ENCODE measurements at regions not wholly inside any gene's neighbourhood (a gene's known extent, or its start where the extent isn't known, plus 50 kb on each side); places are given as distances from the start of the nearest gene placed in this dataset.

GRCh38 chrX:33465137-33465536 lies 253.8 kb upstream of the DMD start:
- Histone ChIP-seq H3K36me3 (ENCODE audit: control insufficient read depth in 2 of 2, insufficient read depth in 2 of 2, low read length in 1 of 2) (no peaks in the 10 kb centered on the region), H3K4me3 (ENCODE audit: low read depth in 1 of 2, low read length in 2 of 2) (no peak overlapping the region), H3K27ac (ENCODE audit: low read depth in 2 of 2, low read length in 1 of 2) (no peak overlapping the region), H3K27me3 (ENCODE audit: control insufficient read depth in 1 of 2, insufficient read depth in 2 of 2, low read length in 2 of 2) (no peaks in the 10 kb centered on the region), H3K9me3 (ENCODE audit: control insufficient read depth in 2 of 2, insufficient read depth in 1 of 2, low read depth in 1 of 2, low read length in 1 of 2) (no peaks in the 10 kb centered on the region), H3K4me1 (ENCODE audit: control insufficient read depth in 2 of 2, insufficient read depth in 2 of 2, low read length in 1 of 2) (no peaks in the 10 kb centered on the region)

- Histone ChIP-seq H3K4me3 (ENCODE audit: low read depth in 1 of 2, low read length in 2 of 2) (no peak overlapping the region), H3K4me1 (ENCODE audit: control insufficient read depth in 2 of 2, insufficient read depth in 2 of 2, low read length in 1 of 2) (no peaks in the 10 kb centered on the region), H3K9me3 (ENCODE audit: control insufficient read depth in 2 of 2, insufficient read depth in 1 of 2, low read depth in 1 of 2, low read length in 1 of 2) (no peaks in the 10 kb centered on the region), H3K27ac (ENCODE audit: low read depth in 2 of 2, low read length in 1 of 2) (no peak overlapping the region), H3K27me3 (ENCODE audit: control insufficient read depth in 1 of 2, insufficient read depth in 2 of 2, low read length in 2 of 2) (no peaks in the 10 kb centered on the region), H3K36me3 (ENCODE audit: control insufficient read depth in 2 of 2, insufficient read depth in 2 of 2, low read length in 1 of 2) (no peaks in the 10 kb centered on the region)
- 82 to 88% methylated on average over 2 of the region's 2 CpGs for WGBS, 2 donors
Measured at GRCh38 chrX:33457102-33457501, 245.8 kb upstream of the DMD start.

GRCh38 chrX:33447285-33447684 lies 235.9 kb upstream of the DMD start:
- Histone ChIP-seq H3K27me3 (ENCODE audit: control insufficient read depth in 1 of 2, insufficient read depth in 2 of 2, low read length in 2 of 2) (no peaks in the 10 kb centered on the region), H3K4me3 (ENCODE audit: low read depth in 1 of 2, low read length in 2 of 2) (no peak overlapping the region), H3K9me3 (ENCODE audit: control insufficient read depth in 2 of 2, insufficient read depth in 1 of 2, low read depth in 1 of 2, low read length in 1 of 2) (no peaks in the 10 kb centered on the region), H3K4me1 (ENCODE audit: control insufficient read depth in 2 of 2, insufficient read depth in 2 of 2, low read length in 1 of 2) (no peaks in the 10 kb centered on the region), H3K27ac (ENCODE audit: low read depth in 2 of 2, low read length in 1 of 2) (no peak overlapping the region), H3K36me3 (ENCODE audit: control insufficient read depth in 2 of 2, insufficient read depth in 2 of 2, low read length in 1 of 2) (no peaks in the 10 kb centered on the region)
- 72 to 73% methylated on average over 3 of the region's 3 CpGs for WGBS, 2 donors

GRCh38 chrX:33434256-33435092 lies 223.1 kb upstream of the DMD start:
- 30 to 31% methylated on average over 11 of the region's 11 CpGs for WGBS, 2 donors
- Histone ChIP-seq H3K4me3 (ENCODE audit: low read depth in 1 of 2, low read length in 2 of 2) (no peak overlapping the region), H3K4me1 (ENCODE audit: control insufficient read depth in 2 of 2, insufficient read depth in 2 of 2, low read length in 1 of 2) (no peaks in the 10 kb centered on the region), H3K27ac (ENCODE audit: low read depth in 2 of 2, low read length in 1 of 2) (no peak overlapping the region), H3K9me3 (ENCODE audit: control insufficient read depth in 2 of 2, insufficient read depth in 1 of 2, low read depth in 1 of 2, low read length in 1 of 2) (no peaks in the 10 kb centered on the region), H3K27me3 (ENCODE audit: control insufficient read depth in 1 of 2, insufficient read depth in 2 of 2, low read length in 2 of 2) (no peaks in the 10 kb centered on the region), H3K36me3 (ENCODE audit: control insufficient read depth in 2 of 2, insufficient read depth in 2 of 2, low read length in 1 of 2) (no peaks in the 10 kb centered on the region)

- Histone ChIP-seq H3K27ac (ENCODE audit: low read depth in 2 of 2, low read length in 1 of 2) (no peak overlapping the region), H3K4me3 (ENCODE audit: low read depth in 1 of 2, low read length in 2 of 2) (no peak overlapping the region), H3K27me3 (ENCODE audit: control insufficient read depth in 1 of 2, insufficient read depth in 2 of 2, low read length in 2 of 2) (no peaks in the 10 kb centered on the region), H3K9me3 (ENCODE audit: control insufficient read depth in 2 of 2, insufficient read depth in 1 of 2, low read depth in 1 of 2, low read length in 1 of 2) (no peaks in the 10 kb centered on the region), H3K36me3 (ENCODE audit: control insufficient read depth in 2 of 2, insufficient read depth in 2 of 2, low read length in 1 of 2) (no peaks in the 10 kb centered on the region), H3K4me1 (ENCODE audit: control insufficient read depth in 2 of 2, insufficient read depth in 2 of 2, low read length in 1 of 2) (no peaks in the 10 kb centered on the region)
- 70 to 79% methylated on average over 3 of the region's 3 CpGs for WGBS, 2 donors
Measured at GRCh38 chrX:33416273-33416805, 205.0 kb upstream of the DMD start.

- H3K27ac ChIP-seq (ENCODE audit: low read depth in 2 of 2, low read length in 1 of 2) = no peak overlapping the region
- H3K36me3 ChIP-seq (ENCODE audit: control insufficient read depth in 2 of 2, insufficient read depth in 2 of 2, low read length in 1 of 2) = no peaks in the 10 kb centered on the region
- H3K27me3 ChIP-seq (ENCODE audit: control insufficient read depth in 1 of 2, insufficient read depth in 2 of 2, low read length in 2 of 2) = no peaks in the 10 kb centered on the region
- no peaks in the 10 kb centered on the region for H3K4me1 ChIP-seq (ENCODE audit: control insufficient read depth in 2 of 2, insufficient read depth in 2 of 2, low read length in 1 of 2)
- H3K9me3 ChIP-seq (ENCODE audit: control insufficient read depth in 2 of 2, insufficient read depth in 1 of 2, low read depth in 1 of 2, low read length in 1 of 2) = no peaks in the 10 kb centered on the region
- no peak overlapping the region for H3K4me3 ChIP-seq (ENCODE audit: low read depth in 1 of 2, low read length in 2 of 2)
- 66 to 67% methylated on average over 6 of the region's 6 CpGs for WGBS, 2 donors
Measured at GRCh38 chrX:33415459-33415858, 204.1 kb upstream of the DMD start.

- no peak overlapping the region for H3K27ac ChIP-seq (ENCODE audit: low read depth in 2 of 2, low read length in 1 of 2)
- no peaks in the 10 kb centered on the region for H3K36me3 ChIP-seq (ENCODE audit: control insufficient read depth in 2 of 2, insufficient read depth in 2 of 2, low read length in 1 of 2)
- H3K4me1 ChIP-seq (ENCODE audit: control insufficient read depth in 2 of 2, insufficient read depth in 2 of 2, low read length in 1 of 2) = no peaks in the 10 kb centered on the region
- H3K27me3 ChIP-seq (ENCODE audit: control insufficient read depth in 1 of 2, insufficient read depth in 2 of 2, low read length in 2 of 2) = no peaks in the 10 kb centered on the region
- no peak overlapping the region for H3K4me3 ChIP-seq (ENCODE audit: low read depth in 1 of 2, low read length in 2 of 2)
- H3K9me3 ChIP-seq (ENCODE audit: control insufficient read depth in 2 of 2, insufficient read depth in 1 of 2, low read depth in 1 of 2, low read length in 1 of 2) = no peaks in the 10 kb centered on the region
- WGBS, 2 donors = 67 to 71% methylated on average over 2 of the region's 2 CpGs
Measured at GRCh38 chrX:33385546-33385945, 174.2 kb upstream of the DMD start.

- H3K4me3 ChIP-seq (ENCODE audit: low read depth in 1 of 2, low read length in 2 of 2) = no peak overlapping the region
- H3K27me3 ChIP-seq (ENCODE audit: control insufficient read depth in 1 of 2, insufficient read depth in 2 of 2, low read length in 2 of 2) = no peaks in the 10 kb centered on the region
- no peaks in the 10 kb centered on the region for H3K9me3 ChIP-seq (ENCODE audit: control insufficient read depth in 2 of 2, insufficient read depth in 1 of 2, low read depth in 1 of 2, low read length in 1 of 2)
- H3K4me1 ChIP-seq (ENCODE audit: control insufficient read depth in 2 of 2, insufficient read depth in 2 of 2, low read length in 1 of 2) = no peaks in the 10 kb centered on the region
- H3K36me3 ChIP-seq (ENCODE audit: control insufficient read depth in 2 of 2, insufficient read depth in 2 of 2, low read length in 1 of 2) = no peaks in the 10 kb centered on the region
- H3K27ac ChIP-seq (ENCODE audit: low read depth in 2 of 2, low read length in 1 of 2) = no peak overlapping the region
- 49 to 51% methylated on average over 4 of the region's 4 CpGs for WGBS, 2 donors
Measured at GRCh38 chrX:33379839-33380238, 168.5 kb upstream of the DMD start.

- Histone ChIP-seq H3K27ac (ENCODE audit: low read depth in 2 of 2, low read length in 1 of 2) (no peak overlapping the region), H3K9me3 (ENCODE audit: control insufficient read depth in 2 of 2, insufficient read depth in 1 of 2, low read depth in 1 of 2, low read length in 1 of 2) (peaks cover 0 to 3% of the 10 kb centered on the region in 2 donors), H3K4me3 (ENCODE audit: low read depth in 1 of 2, low read length in 2 of 2) (no peak overlapping the region), H3K36me3 (ENCODE audit: control insufficient read depth in 2 of 2, insufficient read depth in 2 of 2, low read length in 1 of 2) (no peaks in the 10 kb centered on the region), H3K4me1 (ENCODE audit: control insufficient read depth in 2 of 2, insufficient read depth in 2 of 2, low read length in 1 of 2) (no peaks in the 10 kb centered on the region), H3K27me3 (ENCODE audit: control insufficient read depth in 1 of 2, insufficient read depth in 2 of 2, low read length in 2 of 2) (no peaks in the 10 kb centered on the region)
- 74 to 78% methylated on average over 3 of the region's 3 CpGs for WGBS, 2 donors
Measured at GRCh38 chrX:33357606-33358005, 146.3 kb upstream of the DMD start.

- Histone ChIP-seq H3K27ac (ENCODE audit: low read depth in 2 of 2, low read length in 1 of 2) (no peak overlapping the region), H3K9me3 (ENCODE audit: control insufficient read depth in 2 of 2, insufficient read depth in 1 of 2, low read depth in 1 of 2, low read length in 1 of 2) (no peaks in the 10 kb centered on the region), H3K36me3 (ENCODE audit: control insufficient read depth in 2 of 2, insufficient read depth in 2 of 2, low read length in 1 of 2) (no peaks in the 10 kb centered on the region), H3K4me3 (ENCODE audit: low read depth in 1 of 2, low read length in 2 of 2) (peak overlapping the region in 1 of 2 donors; percentile 15), H3K27me3 (ENCODE audit: control insufficient read depth in 1 of 2, insufficient read depth in 2 of 2, low read length in 2 of 2) (no peaks in the 10 kb centered on the region), H3K4me1 (ENCODE audit: control insufficient read depth in 2 of 2, insufficient read depth in 2 of 2, low read length in 1 of 2) (no peaks in the 10 kb centered on the region)
- 21 to 37% methylated on average over 9 of the region's 9 CpGs for WGBS, 2 donors
Measured at GRCh38 chrX:33339219-33339618, 127.9 kb upstream of the DMD start.

Measured in esophagus (tissue), 2 donors.